Endodermal cell (in vitro differentiated cells): ENCODE measurements at regions not wholly inside any gene's neighbourhood (a gene's known extent, or its start where the extent isn't known, plus 50 kb on each side); places are given as distances from the start of the nearest gene placed in this dataset.

ENCODE experiments used
- DNase-seq: peaks from one replicate; pipeline ENCODE4 v3.0.0-alpha.2; 2017
- H3K27ac ChIP-seq: 2 replicates; pipeline ENCODE4 v1.5.1; 2013; ENCODE audit warnings: mild to moderate bottlenecking, low read depth, low read length, moderate library complexity
- H3K27me3 ChIP-seq: 2 replicates; pipeline ENCODE4 v1.6.1; 2013; ENCODE audit warnings: mild to moderate bottlenecking, low read length, moderate library complexity; ENCODE audit not compliant: insufficient read depth, control insufficient read depth, poor library complexity, severe bottlenecking
- H3K36me3 ChIP-seq: 2 replicates; pipeline ENCODE4 v1.7.0; 2013; ENCODE audit warnings: mild to moderate bottlenecking, low read length, moderate library complexity; ENCODE audit not compliant: control insufficient read depth, insufficient read depth
- H3K4me1 ChIP-seq: one replicate; pipeline ENCODE4 v1.7.0; 2013; ENCODE audit warnings: low read length; ENCODE audit not compliant: control insufficient read depth, insufficient read depth
- H3K4me3 ChIP-seq: 2 replicates; pipeline ENCODE4 v1.5.1; 2013; ENCODE audit warnings: mild to moderate bottlenecking, low read length, moderate library complexity
- H3K9ac ChIP-seq: 2 replicates; pipeline ENCODE4 v1.6.1; 2013; ENCODE audit warnings: mild to moderate bottlenecking, low read length, moderate library complexity; ENCODE audit not compliant: poor library complexity, severe bottlenecking; ENCODE audit errors: extremely low read depth
- H3K9me3 ChIP-seq: 2 replicates; pipeline ENCODE4 v1.6.1; 2013; ENCODE audit warnings: mild to moderate bottlenecking, low read length, moderate library complexity; ENCODE audit not compliant: control insufficient read depth
- H3K27ac Mint-ChIP-seq: 2 replicates; pipeline ENCODE4 v1.8.0; 2020; ENCODE audit warnings: mixed read lengths
- H3K27me3 Mint-ChIP-seq: 2 replicates; pipeline ENCODE4 v1.8.0; 2021; ENCODE audit warnings: mild to moderate bottlenecking, mixed read lengths; ENCODE audit not compliant: insufficient read depth
- H3K36me3 Mint-ChIP-seq: 2 replicates; pipeline ENCODE4 v1.8.0; 2020; ENCODE audit warnings: low read depth, mixed read lengths
- H3K4me1 Mint-ChIP-seq: 2 replicates; pipeline ENCODE4 v1.8.0; 2020; ENCODE audit warnings: mixed read lengths
- H3K4me3 Mint-ChIP-seq: 2 replicates; pipeline ENCODE4 v1.8.0; 2020; ENCODE audit warnings: mild to moderate bottlenecking, moderate library complexity, mixed read lengths
- H3K9me3 Mint-ChIP-seq: 2 replicates; pipeline ENCODE4 v1.8.0; 2020; ENCODE audit warnings: mild to moderate bottlenecking, mixed read lengths
- WGBS, 2 experiments: methylation state at CpG; one replicate each; pipeline versions ENCODE4 v1.1.5 to v1.1.7; 2013; ENCODE audit warnings: missing lambda C conversion rate in 2 of 2, mixed read lengths in 1 of 2; ENCODE audit not compliant: insufficient coverage in 1 of 2, insufficient read length in 1 of 2; 5-methylcytosine and 5-hydroxymethylcytosine counted together
- TF ChIP-seq, protein P1 (sequence below): fragments of 200-600 bp; sonication (generic); conservative IDR thresholded peaks from 2 replicates; pipeline ENCODE4 v1.5.0; 2021; ENCODE audit warnings: antibody characterized with exemption, mild to moderate bottlenecking

DNA sequence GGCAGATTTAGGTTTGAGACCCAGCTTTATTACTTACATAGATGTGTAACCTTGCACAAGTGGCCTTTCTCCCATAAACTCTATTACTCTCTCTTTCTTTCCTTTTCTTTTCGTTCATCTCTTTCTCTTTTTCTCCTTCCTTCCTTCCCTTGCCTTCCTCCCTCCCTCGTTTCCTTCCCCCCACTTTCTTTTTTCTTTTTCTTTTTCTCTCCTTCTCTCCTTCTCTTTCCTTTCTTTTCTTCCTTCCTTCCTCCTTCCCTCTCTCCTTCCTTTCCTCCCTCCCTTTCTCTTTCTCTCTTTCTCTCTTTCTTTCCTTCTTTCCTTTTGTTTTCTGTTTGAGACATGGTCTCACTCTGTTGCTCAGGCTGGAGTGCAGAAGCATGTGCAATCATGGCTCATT lies 526.4 kb upstream of the CXorf51A start:
- Histone ChIP-seq H3K36me3 (no peaks in the 10 kb centered on the region), H3K4me1 (no peaks in the 10 kb centered on the region), H3K4me3 (no peak overlapping the region), H3K9me3 (no peaks in the 10 kb centered on the region), H3K9ac (no peak overlapping the region), H3K27me3 (no peaks in the 10 kb centered on the region), H3K27ac (no peak overlapping the region)
- no peaks in the 10 kb centered on the region for H3K27me3 Mint-ChIP-seq
- TF ChIP-seq, protein P1, sequence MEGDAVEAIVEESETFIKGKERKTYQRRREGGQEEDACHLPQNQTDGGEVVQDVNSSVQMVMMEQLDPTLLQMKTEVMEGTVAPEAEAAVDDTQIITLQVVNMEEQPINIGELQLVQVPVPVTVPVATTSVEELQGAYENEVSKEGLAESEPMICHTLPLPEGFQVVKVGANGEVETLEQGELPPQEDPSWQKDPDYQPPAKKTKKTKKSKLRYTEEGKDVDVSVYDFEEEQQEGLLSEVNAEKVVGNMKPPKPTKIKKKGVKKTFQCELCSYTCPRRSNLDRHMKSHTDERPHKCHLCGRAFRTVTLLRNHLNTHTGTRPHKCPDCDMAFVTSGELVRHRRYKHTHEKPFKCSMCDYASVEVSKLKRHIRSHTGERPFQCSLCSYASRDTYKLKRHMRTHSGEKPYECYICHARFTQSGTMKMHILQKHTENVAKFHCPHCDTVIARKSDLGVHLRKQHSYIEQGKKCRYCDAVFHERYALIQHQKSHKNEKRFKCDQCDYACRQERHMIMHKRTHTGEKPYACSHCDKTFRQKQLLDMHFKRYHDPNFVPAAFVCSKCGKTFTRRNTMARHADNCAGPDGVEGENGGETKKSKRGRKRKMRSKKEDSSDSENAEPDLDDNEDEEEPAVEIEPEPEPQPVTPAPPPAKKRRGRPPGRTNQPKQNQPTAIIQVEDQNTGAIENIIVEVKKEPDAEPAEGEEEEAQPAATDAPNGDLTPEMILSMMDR: no peak
- H3K9me3 Mint-ChIP-seq: peaks cover 29% of the 10 kb centered on the region
- DNase-seq: no peak
- H3K4me1 Mint-ChIP-seq: no peaks in the 10 kb centered on the region
- no peak overlapping the region for H3K4me3 Mint-ChIP-seq
- no peaks in the 10 kb centered on the region for H3K36me3 Mint-ChIP-seq
- H3K27ac Mint-ChIP-seq: no peak overlapping the region
- WGBS, 2 experiments: 86% methylated on average over 2 of the region's 2 CpGs; no CpG with 5 or more reads in 1 of the 2 experiments

DNA sequence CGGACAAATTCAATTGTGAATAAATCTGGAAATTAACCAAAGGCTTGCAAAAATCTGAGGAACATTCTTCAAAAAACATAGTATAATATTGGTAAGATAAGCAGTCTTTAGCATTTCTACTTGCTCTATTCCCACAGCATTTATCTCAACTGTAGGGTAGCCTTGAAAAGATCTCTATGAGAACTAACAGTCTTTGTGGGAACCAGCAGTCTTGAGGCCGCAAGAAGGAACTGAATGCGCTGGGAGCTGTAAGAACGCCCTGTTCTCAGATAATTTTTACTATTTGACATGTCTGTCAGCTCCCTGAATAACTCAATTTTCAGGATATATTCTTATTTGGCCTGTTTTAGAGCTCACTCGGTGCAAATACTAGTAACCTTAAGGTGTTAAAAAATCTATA lies 519.3 kb upstream of the CXorf51A start:
- Mint-ChIP-seq H3K4me3 (no peak overlapping the region), H3K36me3 (no peaks in the 10 kb centered on the region), H3K27me3 (no peaks in the 10 kb centered on the region), H3K9me3 (peaks cover 36% of the 10 kb centered on the region), H3K4me1 (no peaks in the 10 kb centered on the region), H3K27ac (no peak overlapping the region)
- TF ChIP-seq, protein P1: no peak
- H3K9me3 ChIP-seq: no peaks in the 10 kb centered on the region
- no peaks in the 10 kb centered on the region for H3K27me3 ChIP-seq
- no peak overlapping the region for H3K27ac ChIP-seq
- DNase-seq: no peak
- no peak overlapping the region for H3K9ac ChIP-seq
- H3K4me1 ChIP-seq: no peaks in the 10 kb centered on the region
- no peak overlapping the region for H3K4me3 ChIP-seq
- WGBS, 2 experiments: 91 to 100% methylated on average over 2 to 5 of the region's 5 CpGs
- no peaks in the 10 kb centered on the region for H3K36me3 ChIP-seq

DNA sequence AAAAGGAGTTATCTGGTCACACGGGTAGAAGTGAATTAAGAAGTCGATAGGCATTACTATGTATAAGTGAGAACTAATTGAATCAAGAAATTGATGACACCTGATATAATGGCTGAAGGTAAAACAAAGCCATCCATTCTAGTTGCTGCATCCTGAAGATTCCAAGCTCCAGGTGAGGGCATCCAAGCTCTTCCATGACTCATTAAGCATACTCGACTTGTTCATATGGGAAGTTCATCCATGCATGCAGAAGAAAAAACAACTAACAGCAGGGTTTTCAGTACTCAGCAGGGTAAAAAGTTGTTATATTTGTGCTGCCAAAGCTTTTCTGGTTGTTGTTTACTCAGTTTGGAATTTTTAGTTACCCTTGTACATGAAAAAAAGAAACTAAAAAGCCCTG lies 508.0 kb upstream of the CXorf51A start:
- H3K36me3 ChIP-seq: no peaks in the 10 kb centered on the region
- Mint-ChIP-seq H3K9me3 (peaks cover 20% of the 10 kb centered on the region), H3K27ac (no peak overlapping the region), H3K27me3 (no peaks in the 10 kb centered on the region), H3K4me1 (no peaks in the 10 kb centered on the region), H3K4me3 (no peak overlapping the region), H3K36me3 (peaks cover 2% of the 10 kb centered on the region)
- H3K4me1 ChIP-seq: no peaks in the 10 kb centered on the region
- H3K9ac ChIP-seq: no peak overlapping the region
- H3K27me3 ChIP-seq: no peaks in the 10 kb centered on the region
- TF ChIP-seq, protein P1: no peak
- H3K27ac ChIP-seq: no peak overlapping the region
- no peak overlapping the region for H3K4me3 ChIP-seq
- DNase-seq: no peak
- WGBS, 2 experiments: 93% methylated on average over 3 of the region's 3 CpGs; no CpG with 5 or more reads in 1 of the 2 experiments
- H3K9me3 ChIP-seq: no peaks in the 10 kb centered on the region
